Left renal cortex interstitium (tissue), 4 donors: ENCODE measurements at regions not wholly inside any gene's neighbourhood (a gene's known extent, or its start where the extent isn't known, plus 50 kb on each side); places are given as distances from the start of the nearest gene placed in this dataset.

ENCODE experiments used
- DNase-seq, 4 donors: peaks; one replicate each; pipeline ENCODE4 v3.0.0-alpha.2; 2013; ENCODE audit warnings: low read depth in 4 of 4, low spot score in 2 of 4, missing footprints in 1 of 4

DNA sequence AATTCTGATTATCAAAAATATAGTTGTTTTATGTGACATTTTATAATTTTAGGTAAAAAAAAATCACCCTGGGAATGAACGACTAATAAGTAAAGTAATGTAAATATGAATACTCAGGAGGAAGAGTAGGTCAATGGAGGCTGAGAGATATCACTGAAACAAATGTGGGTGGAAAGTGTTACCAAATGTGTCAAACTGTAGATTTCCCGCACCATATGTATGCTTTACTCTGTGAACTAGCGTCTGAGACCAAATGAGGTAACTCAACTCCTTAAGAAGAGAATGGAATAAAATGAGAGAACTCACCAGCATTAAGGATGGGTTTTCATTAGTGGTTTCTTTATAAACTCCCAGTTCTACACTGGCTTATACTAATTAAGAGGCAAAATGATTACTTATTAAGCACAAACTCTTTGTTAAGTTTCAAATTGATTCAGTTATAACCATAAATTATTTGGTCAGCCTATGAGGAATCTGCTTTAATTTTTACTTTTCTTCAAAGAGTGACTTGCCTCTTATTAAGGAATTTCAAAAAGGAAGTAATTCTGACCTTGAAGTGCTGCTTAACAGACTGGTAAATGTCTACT lies 784.7 kb upstream of the GJE1 start:
- no peak for DNase-seq

- DNase-seq = no peak
Measured at GRCh38 chr6:141347086-141347485, 785.6 kb upstream of the GJE1 start.

GRCh38 chr6:141346535-141346934 lies 786.2 kb upstream of the GJE1 start:
- DNase-seq = no peak

GRCh38 chr6:141337191-141337590 lies 795.5 kb upstream of the GJE1 start:
- DNase-seq = no peak

DNA sequence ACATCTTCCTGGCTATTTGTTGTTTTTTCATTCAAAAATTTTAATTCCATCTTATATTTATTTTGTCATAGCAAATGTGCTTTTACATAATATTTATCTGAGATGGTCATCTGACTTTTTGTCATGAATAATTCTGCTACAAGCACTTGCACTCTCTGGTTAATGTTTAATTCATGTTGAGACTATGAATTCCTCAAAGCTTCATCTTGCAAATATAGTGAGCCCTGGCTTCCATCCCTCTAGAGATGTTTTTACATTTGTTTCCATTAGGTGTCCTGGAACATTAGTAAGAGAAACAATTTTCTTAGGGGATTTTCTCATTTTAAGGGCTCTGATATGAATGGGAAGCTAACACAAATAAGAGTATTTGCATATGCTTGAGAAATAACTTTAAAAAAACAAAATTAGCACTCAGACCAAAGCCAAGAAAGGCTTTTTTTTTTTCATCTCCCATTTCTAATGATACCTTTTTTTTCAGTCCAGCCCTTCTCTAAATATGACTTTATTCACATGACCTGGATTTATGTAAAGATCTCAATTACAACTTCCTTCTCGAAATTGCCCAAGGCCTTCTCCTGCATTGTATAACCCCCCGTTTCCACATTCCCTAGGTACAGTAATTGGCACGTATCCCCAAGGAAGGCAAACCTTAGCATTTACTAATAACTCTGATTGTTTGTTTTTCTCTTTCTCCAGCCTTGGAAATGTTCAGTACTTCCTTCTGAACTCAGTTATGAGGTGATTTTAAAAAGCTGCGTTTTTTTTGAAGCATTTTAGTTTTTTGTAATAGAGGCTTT lies 797.0 kb upstream of the GJE1 start:
- DNase-seq = no peak

DNA sequence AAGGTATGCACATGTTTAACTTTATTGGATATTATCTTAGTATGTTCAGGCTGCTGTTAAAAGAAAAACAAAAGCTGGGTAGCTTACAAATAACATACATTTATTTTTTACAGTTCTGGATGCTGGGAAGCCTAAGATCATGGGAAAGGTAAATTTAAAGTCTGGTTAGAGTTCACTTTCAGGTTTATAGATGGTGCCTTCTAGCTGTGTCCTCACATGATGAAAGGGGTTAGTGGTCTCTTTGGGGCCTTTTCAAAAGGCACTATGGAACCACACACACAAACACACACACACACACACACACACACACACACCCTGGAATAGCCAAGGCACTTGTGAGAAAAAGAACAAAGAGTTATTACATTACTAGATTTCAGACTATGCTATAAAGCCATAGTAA lies 805.8 kb upstream of the GJE1 start:
- DNase-seq = no peak

DNA sequence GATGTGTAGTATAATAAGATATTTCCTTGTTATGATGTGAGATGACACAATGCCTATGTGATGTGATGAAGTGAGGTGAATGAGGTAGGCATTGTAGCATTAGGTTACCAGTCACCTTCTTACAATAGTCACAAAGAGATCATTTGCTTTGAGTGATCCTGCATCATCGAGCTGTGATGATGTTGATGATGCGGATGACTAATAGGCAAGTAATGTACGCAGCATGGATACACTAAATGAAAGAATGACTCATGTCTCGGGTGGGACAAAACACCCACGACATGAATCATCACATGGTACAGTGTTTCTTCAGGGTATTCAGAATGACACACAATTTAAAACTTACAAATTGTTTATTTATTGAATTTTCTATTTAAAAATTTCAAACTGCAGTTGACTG lies 806.3 kb upstream of the GJE1 start:
- DNase-seq = no peak

DNA sequence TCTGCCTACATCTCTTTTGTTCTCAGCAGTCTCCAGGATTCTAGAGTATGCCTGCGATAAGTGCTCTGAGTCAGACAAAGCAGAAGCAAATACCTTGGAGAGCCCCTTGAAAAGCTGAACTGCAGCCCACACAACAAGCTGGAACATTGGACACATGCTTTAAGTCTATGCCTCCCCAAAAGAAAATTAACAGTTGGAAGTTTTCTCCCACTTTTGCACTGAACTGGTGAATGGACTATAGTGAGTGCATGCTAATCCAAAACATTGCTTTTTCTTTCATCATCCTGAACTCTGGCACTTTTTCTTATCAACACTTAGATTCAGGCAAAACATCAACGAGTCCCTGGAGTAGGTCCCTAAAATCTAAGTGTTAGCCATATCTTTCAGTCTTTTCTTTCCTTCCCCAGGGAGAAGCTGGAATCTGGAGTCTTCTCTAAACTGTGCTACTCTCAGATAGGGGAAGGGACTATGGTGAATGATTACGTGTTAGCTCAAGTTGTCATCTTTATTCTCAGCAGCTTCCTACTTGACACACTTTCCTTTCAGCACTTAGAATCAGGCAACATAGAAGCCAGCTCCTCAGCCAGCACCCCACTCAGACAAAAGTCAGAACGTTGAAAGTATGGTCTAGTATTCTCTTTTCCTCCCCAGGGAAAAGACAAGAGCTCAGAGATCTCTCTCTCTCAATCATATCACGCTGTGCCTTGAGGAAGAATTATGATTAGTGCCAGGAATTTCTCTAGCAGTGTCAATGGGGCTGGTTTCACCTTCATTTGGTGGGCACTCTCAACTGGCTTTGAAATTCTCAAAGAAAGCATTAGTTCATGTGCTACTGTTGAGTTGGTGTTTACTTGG lies 811.0 kb upstream of the GJE1 start:
- DNase-seq = no peak

DNA sequence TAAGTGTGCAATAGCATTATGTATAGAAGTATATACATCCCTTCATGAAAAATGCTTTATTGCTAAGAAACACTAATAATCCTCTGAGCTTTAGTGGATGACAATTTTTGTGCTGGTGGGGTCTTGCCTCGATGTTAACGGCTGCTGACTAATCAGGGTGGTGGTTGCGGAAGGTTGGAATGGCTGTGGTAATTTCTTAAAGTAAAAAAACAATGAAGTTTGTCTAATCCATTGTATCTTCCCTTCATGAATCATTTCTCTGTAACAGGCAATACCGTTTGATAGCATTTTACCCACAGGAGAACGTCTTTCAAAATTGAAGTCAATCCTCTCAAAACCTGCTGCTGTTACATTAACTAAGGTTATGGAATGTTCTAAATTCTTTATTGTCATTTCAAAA lies 816.5 kb upstream of the GJE1 start:
- DNase-seq = no peak

GRCh38 chr6:141313986-141314385 lies 818.7 kb upstream of the GJE1 start:
- no peak for DNase-seq

DNA sequence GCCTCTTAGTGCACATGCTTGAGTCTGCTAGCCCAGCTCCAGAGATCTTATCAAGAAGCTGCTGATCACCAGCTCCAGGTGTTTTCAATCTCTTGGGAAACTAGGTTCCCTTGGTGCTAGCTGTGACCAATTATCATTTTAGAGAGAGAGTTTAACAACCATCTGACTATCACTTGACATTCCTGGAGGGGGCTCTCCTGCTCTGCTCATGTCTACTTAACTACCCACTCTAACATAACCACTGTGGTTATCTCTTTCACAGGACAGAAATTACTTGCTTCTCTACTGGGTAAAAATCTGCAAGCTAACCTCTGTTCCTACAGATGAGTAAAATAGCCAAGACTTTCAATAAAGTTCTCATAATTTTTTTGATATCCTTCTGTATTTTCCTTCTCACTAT lies 823.4 kb upstream of the GJE1 start:
- no peak for DNase-seq

DNA sequence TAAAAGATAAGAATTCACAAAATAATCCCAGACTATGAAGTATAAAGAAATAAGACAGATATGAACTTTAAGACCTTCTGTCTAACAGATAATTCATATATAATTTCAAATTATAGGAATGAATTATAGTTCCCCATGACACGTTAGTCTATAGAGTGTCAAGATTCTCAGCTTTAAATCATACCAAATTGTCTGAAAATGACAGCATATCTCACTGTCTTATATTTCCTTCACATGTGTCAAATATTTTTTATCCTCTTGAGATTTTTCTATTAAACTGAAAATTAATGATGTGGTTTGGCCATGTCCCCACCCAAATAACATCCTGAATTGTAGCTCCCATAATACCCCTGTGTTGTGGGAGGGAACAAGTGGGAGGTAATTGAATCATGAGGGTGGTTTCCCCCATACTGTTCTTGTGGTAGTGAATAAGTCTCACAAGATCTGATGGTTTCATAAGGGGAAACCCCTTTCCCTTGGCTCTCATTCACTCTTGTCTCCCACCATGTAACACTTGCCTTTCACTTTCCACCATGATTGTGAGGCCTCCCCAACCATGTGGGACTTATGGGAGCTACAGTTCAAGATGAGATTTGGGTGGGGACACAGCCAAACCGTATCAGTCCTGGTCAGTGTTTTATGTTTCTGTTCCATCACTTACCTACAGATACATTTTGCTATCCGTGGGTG lies 825.3 kb upstream of the GJE1 start:
- DNase-seq = no peak

- no peak for DNase-seq
Measured at GRCh38 chr6:141303907-141304306, 828.8 kb upstream of the GJE1 start.

DNA sequence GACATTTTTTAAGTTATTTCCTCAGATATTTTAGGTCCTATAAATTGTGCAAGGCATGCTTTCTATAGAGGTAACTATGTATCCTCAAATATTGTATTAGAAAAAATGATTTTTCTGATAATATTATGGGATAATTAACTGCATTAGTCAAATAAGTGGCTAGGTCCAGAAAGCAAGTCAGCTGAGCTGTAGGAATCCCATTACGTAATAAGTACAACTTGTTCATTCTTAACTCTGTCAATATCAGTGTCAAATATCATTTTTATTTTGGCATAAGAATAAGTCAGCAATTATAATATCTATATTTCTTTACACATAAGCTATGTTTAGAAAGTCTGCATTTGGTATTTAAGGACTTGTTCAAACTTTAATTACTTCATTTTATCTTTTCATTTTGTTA lies 830.9 kb upstream of the GJE1 start:
- DNase-seq = no peak

DNA sequence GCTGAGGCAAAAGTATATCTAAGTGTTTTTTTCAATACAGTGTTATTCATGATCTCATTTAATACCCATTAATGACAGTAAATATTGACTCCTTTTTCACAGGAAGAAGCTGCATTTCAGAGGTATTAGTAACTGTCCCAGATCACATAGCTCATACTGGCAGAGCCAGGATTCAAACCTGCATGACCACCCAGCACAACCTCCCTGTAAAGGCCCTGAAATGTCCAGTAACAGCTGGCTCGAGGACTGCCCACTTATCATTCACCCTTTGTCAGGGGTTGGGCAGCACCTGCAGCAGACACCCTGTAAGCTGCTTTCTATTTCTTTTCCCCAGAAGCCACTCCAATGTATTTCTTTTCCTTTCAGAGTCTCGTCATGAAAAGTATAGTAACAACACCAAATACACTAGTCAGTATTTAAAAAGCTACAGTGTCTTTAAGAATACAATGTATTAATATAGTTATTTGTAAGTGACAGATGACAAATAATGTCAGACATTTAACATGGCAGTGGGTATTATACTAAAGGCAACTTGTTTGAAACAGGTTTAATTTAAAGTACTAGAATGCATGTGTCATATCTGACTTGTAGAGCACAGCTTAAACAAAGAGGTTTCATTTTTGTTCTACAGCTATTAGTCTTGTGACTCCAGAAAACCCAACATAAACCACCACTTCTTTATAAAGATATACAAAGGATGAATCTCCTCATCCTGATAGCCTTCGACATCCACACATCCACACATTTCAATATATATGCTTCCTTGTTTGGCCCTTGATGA lies 841.6 kb upstream of the GJE1 start:
- DNase-seq = no peak

DNA sequence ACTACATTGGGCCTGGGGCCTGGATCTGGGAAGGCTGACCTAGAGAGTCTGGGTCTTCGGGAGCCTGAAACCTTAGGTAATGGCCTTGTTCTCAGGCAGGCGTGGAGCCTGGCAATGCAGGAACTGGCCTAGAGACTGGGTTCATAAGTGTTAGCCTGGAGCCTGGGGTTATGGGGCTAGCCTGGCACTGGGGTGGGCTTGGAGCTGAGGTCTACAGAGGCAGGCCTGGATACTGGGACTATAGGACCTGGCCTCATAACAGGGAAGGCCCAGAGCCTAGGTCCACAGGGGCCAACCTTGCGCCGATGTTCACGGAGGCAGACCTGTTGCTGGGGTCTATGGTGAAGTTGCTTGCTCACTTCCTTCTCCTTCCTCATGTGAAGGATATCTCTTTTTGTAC lies 843.8 kb upstream of the GJE1 start:
- no peak for DNase-seq

DNA sequence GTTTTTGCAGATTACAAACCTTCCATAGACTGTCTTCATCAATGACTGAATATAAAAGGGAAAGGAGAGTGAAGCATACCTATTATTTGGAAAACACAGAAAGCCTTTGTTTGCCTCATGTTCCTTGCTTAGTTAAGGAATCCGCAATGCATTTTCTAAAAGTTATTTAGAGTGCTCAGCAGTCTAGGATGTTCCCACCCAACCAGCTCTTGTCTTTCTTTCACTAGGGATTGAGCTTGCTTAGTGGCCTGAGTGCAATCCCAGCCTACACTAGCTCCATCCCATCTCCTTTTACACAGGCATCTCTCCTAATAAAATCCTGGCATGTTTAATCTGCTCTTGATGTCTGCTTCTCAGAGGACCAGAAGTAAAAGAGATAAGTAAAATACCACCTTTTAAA lies 850.5 kb upstream of the GJE1 start:
- no peak for DNase-seq

- DNase-seq = no peak
Measured at GRCh38 chr6:141269684-141270083, 863.0 kb upstream of the GJE1 start.

DNA sequence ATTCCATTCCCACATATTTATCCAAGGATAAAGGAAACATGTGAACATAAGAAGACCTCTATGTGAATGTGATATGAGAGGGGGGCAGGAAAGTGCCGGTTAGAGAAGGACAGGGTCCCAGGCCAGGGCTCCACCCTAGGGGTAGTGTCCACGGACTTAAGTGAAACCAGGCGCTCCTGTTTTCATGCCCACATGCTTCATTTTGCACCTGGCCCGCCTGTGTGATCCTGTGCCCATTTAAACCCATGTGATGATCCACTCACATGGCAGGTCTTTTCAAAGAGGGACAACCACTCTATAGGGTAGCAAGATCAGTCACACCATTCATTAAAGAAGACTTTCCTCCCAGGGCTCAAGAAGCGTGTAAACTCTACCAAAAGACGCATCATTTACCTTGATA lies 865.3 kb upstream of the GJE1 start:
- DNase-seq = no peak
